H9 (cell line): ENCODE measurements at regions not wholly inside any gene's neighbourhood (a gene's known extent, or its start where the extent isn't known, plus 50 kb on each side); places are given as distances from the start of the nearest gene placed in this dataset.

Source experiments
- DNase-seq: peaks from one replicate; pipeline ENCODE4 v3.0.0-alpha.2; 2017
- H2AFZ ChIP-seq: one replicate; pipeline ENCODE4 v1.6.1; 2013; ENCODE audit warnings: mild to moderate bottlenecking, low read length, control low read depth, moderate library complexity
- H2AK5ac ChIP-seq: 2 replicates; pipeline ENCODE4 v1.6.1; 2013; ENCODE audit warnings: low read length, control low read depth, mixed read lengths; ENCODE audit not compliant: insufficient read length
- H2BK120ac ChIP-seq: one replicate; pipeline ENCODE4 v1.6.1; 2013; ENCODE audit warnings: low read depth, mild to moderate bottlenecking, low read length, control low read depth, inconsistent platforms; ENCODE audit not compliant: poor library complexity, severe bottlenecking
- H2BK12ac ChIP-seq: 2 replicates; pipeline ENCODE4 v1.6.1; 2013; ENCODE audit warnings: low read length, control low read depth, mixed read lengths, low read depth; ENCODE audit not compliant: insufficient read length
- H2BK15ac ChIP-seq: 2 replicates; pipeline ENCODE4 v1.6.1; 2013; ENCODE audit warnings: low read depth, low read length, control low read depth
- H2BK20ac ChIP-seq: one replicate; pipeline ENCODE4 v1.6.1; 2013; ENCODE audit warnings: low read depth, mild to moderate bottlenecking, low read length, control low read depth, inconsistent platforms; ENCODE audit not compliant: poor library complexity, severe bottlenecking
- H2BK5ac ChIP-seq: 2 replicates; pipeline ENCODE4 v1.6.1; 2013; ENCODE audit warnings: low read length, control low read depth, mixed read lengths; ENCODE audit not compliant: insufficient read length
- H3K14ac ChIP-seq: 2 replicates; pipeline ENCODE4 v1.6.1; 2013; ENCODE audit warnings: low read length, control low read depth; ENCODE audit not compliant: insufficient read depth
- H3K18ac ChIP-seq: 2 replicates; pipeline ENCODE4 v1.6.1; 2013; ENCODE audit warnings: low read depth, mild to moderate bottlenecking, mixed read lengths, low read length, control low read depth; ENCODE audit not compliant: insufficient read length
- H3K23ac ChIP-seq: 2 replicates; pipeline ENCODE4 v1.6.1; 2013; ENCODE audit warnings: low read length, control low read depth, mixed read lengths, low read depth; ENCODE audit not compliant: insufficient read length
- H3K23me2 ChIP-seq: 2 replicates; pipeline ENCODE4 v1.6.1; 2013; ENCODE audit warnings: low read depth, mild to moderate bottlenecking, mixed read lengths, low read length, control low read depth; ENCODE audit not compliant: insufficient read length, poor library complexity, severe bottlenecking
- H3K27ac ChIP-seq: 2 replicates; pipeline ENCODE4 v1.5.1; 2013; ENCODE audit warnings: low read length, control low read depth, mixed read lengths, low read depth; ENCODE audit not compliant: insufficient read length
- H3K27me3 ChIP-seq: 2 replicates; pipeline ENCODE4 v1.6.1; 2013; ENCODE audit warnings: low read length, control low read depth, inconsistent platforms; ENCODE audit not compliant: insufficient read depth
- H3K4ac ChIP-seq: 2 replicates; pipeline ENCODE4 v1.6.1; 2013; ENCODE audit warnings: low read depth, mild to moderate bottlenecking, control low read depth, inconsistent platforms, low read length, moderate library complexity
- H3K4me1 ChIP-seq: 2 replicates; pipeline ENCODE4 v1.6.1; 2013; ENCODE audit warnings: low read length, control low read depth, inconsistent platforms; ENCODE audit not compliant: insufficient read depth
- H3K4me2 ChIP-seq: 2 replicates; pipeline ENCODE4 v1.6.1; 2013; ENCODE audit warnings: low read length, control low read depth, mixed read lengths; ENCODE audit not compliant: insufficient read length, insufficient read depth
- H3K56ac ChIP-seq: 2 replicates; pipeline ENCODE4 v1.6.1; 2013; ENCODE audit warnings: low read depth, mild to moderate bottlenecking, mixed read lengths, low read length, control low read depth; ENCODE audit not compliant: insufficient read length
- H3K79me1 ChIP-seq: 2 replicates; pipeline ENCODE4 v1.6.1; 2013; ENCODE audit warnings: low read depth, mild to moderate bottlenecking, moderate library complexity, low read length, control low read depth, inconsistent platforms; ENCODE audit not compliant: insufficient read depth, poor library complexity, severe bottlenecking
- H3K79me2 ChIP-seq: 2 replicates; pipeline ENCODE4 v1.6.1; 2013; ENCODE audit warnings: low read length, control low read depth, inconsistent platforms; ENCODE audit not compliant: insufficient read depth
- H3K9ac ChIP-seq: 2 replicates; pipeline ENCODE4 v1.6.1; 2013; ENCODE audit warnings: low read length, control low read depth, mixed read lengths; ENCODE audit not compliant: insufficient read length; ENCODE audit errors: extremely low read depth
- H3K9me3 ChIP-seq: one replicate; pipeline ENCODE4 v1.6.1; 2013; ENCODE audit warnings: low read depth, low read length, inconsistent platforms; ENCODE audit not compliant: control insufficient read depth
- H3T11ph ChIP-seq: one replicate; pipeline ENCODE4 v1.6.1; 2013; ENCODE audit warnings: mild to moderate bottlenecking, low read length, control low read depth, inconsistent platforms
- H4K20me1 ChIP-seq: one replicate; pipeline ENCODE4 v1.6.1; 2013; ENCODE audit not compliant: control insufficient read depth, insufficient read length, insufficient read depth
- H4K5ac ChIP-seq: 2 replicates; pipeline ENCODE4 v1.6.1; 2013; ENCODE audit warnings: low read depth, mild to moderate bottlenecking, mixed read lengths, low read length, control low read depth; ENCODE audit not compliant: insufficient read length
- H4K8ac ChIP-seq: replicated peaks from 2 replicates; pipeline ENCODE4 v1.6.1; 2013; ENCODE audit warnings: low read length, control low read depth, mixed read lengths, low read depth; ENCODE audit not compliant: insufficient read length
- H4K91ac ChIP-seq: 2 replicates; pipeline ENCODE4 v1.6.1; 2013; ENCODE audit warnings: low read depth, mild to moderate bottlenecking, moderate library complexity, mixed read lengths, low read length, control low read depth; ENCODE audit not compliant: insufficient read length
- H3K27ac Mint-ChIP-seq, 3 experiments: 2 replicates in 2 of 3; 3 replicates in 1 of 3; pipeline ENCODE4 v1.8.0; 2020 to 2021; ENCODE audit warnings: mixed read lengths in 3 of 3, mild to moderate bottlenecking in 1 of 3, moderate library complexity in 1 of 3
- H3K27me3 Mint-ChIP-seq: 2 replicates; pipeline ENCODE4 v1.8.0; 2021; ENCODE audit warnings: low read depth, mild to moderate bottlenecking, moderate library complexity, mixed read lengths
- H3K36me3 Mint-ChIP-seq, 3 experiments: 2 replicates in 2 of 3; 3 replicates in 1 of 3; pipeline ENCODE4 v1.8.0; 2020 to 2021; ENCODE audit warnings: low read depth in 3 of 3, mixed read lengths in 3 of 3; ENCODE audit not compliant: insufficient read depth in 1 of 3
- H3K4me1 Mint-ChIP-seq, 2 experiments: 2 replicates each; pipeline ENCODE4 v1.8.0; 2020; ENCODE audit warnings: mixed read lengths in 2 of 2
- H3K4me3 Mint-ChIP-seq, 2 experiments: 2 replicates in 1 of 2; 3 replicates in 1 of 2; pipeline ENCODE4 v1.8.0; 2020 to 2021; ENCODE audit warnings: mild to moderate bottlenecking in 2 of 2, mixed read lengths in 2 of 2, moderate library complexity in 1 of 2
- H3K9me3 Mint-ChIP-seq, 2 experiments: 2 replicates in 1 of 2; 3 replicates in 1 of 2; pipeline ENCODE4 v1.8.0; 2020; ENCODE audit warnings: mild to moderate bottlenecking in 2 of 2, mixed read lengths in 2 of 2, moderate library complexity in 1 of 2
- WGBS: extraction: QIAGEN DNeasy Blood & Tissue Kit; methylation state at CpG from one replicate; pipeline ENCODE4 v1.1.7; 2013; ENCODE audit warnings: missing lambda C conversion rate, low lambda C conversion rate, mixed read lengths; ENCODE audit not compliant: insufficient read length; ENCODE audit errors: extremely low coverage; 5-methylcytosine and 5-hydroxymethylcytosine counted together
- TF ChIP-seq, protein P1 (sequence below): fragments of 200-600 bp; sonication (generic); conservative IDR thresholded peaks from 3 replicates; pipeline ENCODE4 v1.8.0; 2021; ENCODE audit warnings: antibody characterized with exemption, mild to moderate bottlenecking

DNA sequence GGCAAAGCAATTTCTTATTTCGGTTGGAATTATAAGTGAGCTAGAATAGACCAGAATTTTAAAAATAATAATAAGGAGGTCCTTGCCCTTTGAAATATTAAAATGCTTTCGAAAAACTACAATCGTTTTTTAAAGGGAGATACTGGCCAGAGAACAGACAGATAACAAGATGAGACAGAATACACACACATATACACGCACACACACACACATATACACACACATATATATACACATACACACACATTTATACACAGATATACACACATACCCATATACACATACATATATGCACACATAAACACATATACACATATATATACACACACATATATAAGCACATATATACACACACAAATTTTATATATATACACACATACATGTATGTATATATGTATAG lies 175.3 kb upstream of the MIR17HG start:
- Histone ChIP-seq H2BK20ac (no peak overlapping the region), H3K9ac (no peak overlapping the region), H2BK5ac (no peak overlapping the region), H3K9me3 (no peaks in the 10 kb centered on the region), H2AFZ (no peak overlapping the region), H3T11ph (no peak overlapping the region), H3K14ac (no peak overlapping the region), H3K27ac (no peak overlapping the region), H3K79me2 (no peaks in the 10 kb centered on the region), H4K8ac (no peak overlapping the region), H3K23me2 (no peaks in the 10 kb centered on the region), H2AK5ac (no peak overlapping the region), H3K27me3 (no peaks in the 10 kb centered on the region), H4K20me1 (no peaks in the 10 kb centered on the region), H4K5ac (no peak overlapping the region), H3K79me1 (no peaks in the 10 kb centered on the region), H2BK15ac (no peak overlapping the region), H3K4me1 (no peaks in the 10 kb centered on the region), H2BK12ac (no peak overlapping the region), H4K91ac (no peak overlapping the region), H3K56ac (no peak overlapping the region), H3K23ac (no peak overlapping the region), H3K4ac (no peak overlapping the region), H3K18ac (no peak overlapping the region), H2BK120ac (no peak overlapping the region), H3K4me2 (no peak overlapping the region)
- no peaks in the 10 kb centered on the region; a peak in 1 of 7 replicates for H3K36me3 Mint-ChIP-seq
- no peak for DNase-seq
- no peak overlapping the region for H3K27ac Mint-ChIP-seq
- H3K9me3 Mint-ChIP-seq = peaks cover 0 to 2% of the 10 kb centered on the region in 2 experiments; a peak in 1 of 5 replicates
- peaks cover 8 to 11% of the 10 kb centered on the region in 2 experiments for H3K4me1 Mint-ChIP-seq
- TF ChIP-seq, protein P1, sequence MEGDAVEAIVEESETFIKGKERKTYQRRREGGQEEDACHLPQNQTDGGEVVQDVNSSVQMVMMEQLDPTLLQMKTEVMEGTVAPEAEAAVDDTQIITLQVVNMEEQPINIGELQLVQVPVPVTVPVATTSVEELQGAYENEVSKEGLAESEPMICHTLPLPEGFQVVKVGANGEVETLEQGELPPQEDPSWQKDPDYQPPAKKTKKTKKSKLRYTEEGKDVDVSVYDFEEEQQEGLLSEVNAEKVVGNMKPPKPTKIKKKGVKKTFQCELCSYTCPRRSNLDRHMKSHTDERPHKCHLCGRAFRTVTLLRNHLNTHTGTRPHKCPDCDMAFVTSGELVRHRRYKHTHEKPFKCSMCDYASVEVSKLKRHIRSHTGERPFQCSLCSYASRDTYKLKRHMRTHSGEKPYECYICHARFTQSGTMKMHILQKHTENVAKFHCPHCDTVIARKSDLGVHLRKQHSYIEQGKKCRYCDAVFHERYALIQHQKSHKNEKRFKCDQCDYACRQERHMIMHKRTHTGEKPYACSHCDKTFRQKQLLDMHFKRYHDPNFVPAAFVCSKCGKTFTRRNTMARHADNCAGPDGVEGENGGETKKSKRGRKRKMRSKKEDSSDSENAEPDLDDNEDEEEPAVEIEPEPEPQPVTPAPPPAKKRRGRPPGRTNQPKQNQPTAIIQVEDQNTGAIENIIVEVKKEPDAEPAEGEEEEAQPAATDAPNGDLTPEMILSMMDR = no peak
- peaks cover 34% of the 10 kb centered on the region for H3K27me3 Mint-ChIP-seq
- H3K4me3 Mint-ChIP-seq = no peak overlapping the region
- WGBS = no CpG with 5 or more reads among the region's 4 CpGs
